COLO829 (cell line): ENCODE measurements at regions not wholly inside any gene's neighbourhood (a gene's known extent, or its start where the extent isn't known, plus 50 kb on each side); places are given as distances from the start of the nearest gene placed in this dataset.
"Not testable (repeated sequence)": the region's sequence is repeated elsewhere in the genome, so short reads cannot be mapped to it uniquely, and the experiment has no call there.

Experiments used
- DNase-seq: peaks from one replicate; pipeline ENCODE4 v3.0.0; 2012; ENCODE audit warnings: low spot score

DNA sequence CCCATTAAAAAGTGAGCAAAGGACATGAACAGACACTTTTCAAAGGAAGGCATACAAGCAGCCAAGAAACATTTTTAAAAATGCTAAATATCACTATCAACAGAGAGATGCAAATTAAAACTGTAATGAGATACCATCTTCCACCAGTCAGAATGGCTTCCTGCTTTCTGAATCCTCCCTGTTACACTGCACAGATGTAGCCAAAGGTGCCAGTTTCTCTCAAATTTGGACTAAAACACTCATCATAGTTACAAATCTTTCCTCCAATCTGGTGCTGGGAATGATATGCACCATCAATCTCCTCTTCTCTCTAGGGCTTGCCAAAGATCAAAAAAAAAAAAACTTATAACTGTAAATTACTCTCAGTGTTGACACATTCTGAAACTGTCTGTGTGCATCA lies 311.8 kb upstream of the CLEC14A start:
- no peak for DNase-seq

DNA sequence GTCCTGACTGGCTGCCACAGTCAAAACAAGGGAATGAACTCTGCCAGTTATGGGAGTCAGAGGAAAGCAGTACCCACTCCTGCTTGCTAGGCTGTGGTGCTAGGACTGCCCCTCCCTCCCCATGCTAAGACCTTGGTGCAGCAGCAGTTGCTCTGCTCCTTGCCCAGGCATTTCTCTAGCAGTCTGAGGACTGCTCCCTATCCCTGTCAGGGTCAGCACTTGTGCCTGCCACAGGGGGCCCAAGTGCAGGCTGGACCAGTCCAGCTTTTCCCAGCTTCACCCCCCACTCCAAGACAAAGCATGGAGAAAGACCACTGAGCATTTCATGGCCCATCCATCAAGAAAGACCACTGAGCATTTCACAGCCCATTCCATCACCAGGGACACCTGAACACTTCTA lies 305.8 kb upstream of the CLEC14A start:
- DNase-seq: no peak

DNA sequence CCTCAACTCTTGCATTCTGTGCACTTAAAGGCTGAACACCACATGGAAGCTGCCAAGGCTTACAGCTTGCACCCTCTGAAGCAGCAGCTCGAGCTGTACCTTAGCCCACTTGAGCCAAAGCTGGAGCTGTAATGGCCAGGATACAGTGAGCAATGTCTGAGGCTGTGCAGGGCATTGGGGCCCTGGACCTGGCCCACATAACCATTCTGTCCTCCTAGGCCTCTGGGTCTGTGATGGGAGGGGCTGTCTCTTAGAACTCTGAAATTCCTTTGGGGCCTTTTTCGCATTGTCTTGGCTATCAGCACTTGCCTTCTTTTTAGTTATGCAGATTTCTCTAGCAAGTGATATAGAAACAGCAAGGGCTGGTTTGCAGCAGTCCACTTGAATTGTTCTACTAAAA lies 303.8 kb upstream of the CLEC14A start:
- no peak for DNase-seq

GRCh38 chr14:38557391-38557790 lies 301.5 kb upstream of the CLEC14A start:
- not testable (repeated sequence) for DNase-seq

- no peak for DNase-seq
These were observed 300.4 kb upstream of the CLEC14A start for GRCh38 chr14:38556252-38556651.

GRCh38 chr14:38554026-38554425 lies 298.1 kb upstream of the CLEC14A start:
- no peak for DNase-seq

DNA sequence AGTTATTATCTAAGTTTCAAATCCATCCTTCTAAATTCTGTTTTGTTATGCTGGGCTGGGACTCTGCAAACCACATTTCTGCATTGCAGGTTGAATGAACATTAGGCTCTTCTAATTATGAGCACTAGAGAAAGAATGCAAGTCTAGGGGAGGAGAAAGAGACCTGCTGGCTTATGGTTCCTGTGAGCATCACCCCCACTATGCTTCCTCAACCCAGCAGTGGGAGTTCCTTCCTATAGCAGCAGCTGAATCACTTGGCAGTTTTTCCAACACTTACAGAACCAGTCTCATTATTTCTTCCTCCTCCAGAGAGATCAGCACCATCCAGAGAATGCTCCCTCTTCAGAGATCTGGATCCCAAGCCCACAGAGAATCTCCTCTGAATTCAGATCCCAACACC lies 297.7 kb upstream of the CLEC14A start:
- DNase-seq: no peak

DNA sequence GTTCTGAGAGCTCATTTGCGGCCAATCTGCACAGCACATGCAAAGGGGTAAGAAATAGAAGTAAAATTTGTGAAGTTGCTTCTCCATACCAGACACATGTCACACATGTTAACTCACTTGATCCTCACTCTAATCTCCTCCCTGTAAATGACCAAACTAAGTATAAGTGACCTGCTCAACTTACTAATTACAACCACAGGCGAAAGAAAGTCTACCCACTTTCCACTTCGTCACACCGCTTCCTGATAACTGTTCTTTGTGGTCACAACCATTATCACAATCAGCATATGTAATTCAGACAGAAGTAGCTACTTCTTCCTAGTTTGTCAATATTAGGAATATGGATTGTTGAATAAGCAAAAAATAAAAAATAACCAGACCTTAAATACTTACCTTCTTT lies 293.7 kb upstream of the CLEC14A start:
- no peak for DNase-seq

- DNase-seq: no peak
These were observed 292.1 kb upstream of the CLEC14A start for GRCh38 chr14:38547961-38548490.

GRCh38 chr14:38546932-38547551 lies 291.1 kb upstream of the CLEC14A start:
- DNase-seq: no peak

- DNase-seq: no peak
These were observed 288.9 kb upstream of the CLEC14A start for GRCh38 chr14:38544776-38545175.

DNA sequence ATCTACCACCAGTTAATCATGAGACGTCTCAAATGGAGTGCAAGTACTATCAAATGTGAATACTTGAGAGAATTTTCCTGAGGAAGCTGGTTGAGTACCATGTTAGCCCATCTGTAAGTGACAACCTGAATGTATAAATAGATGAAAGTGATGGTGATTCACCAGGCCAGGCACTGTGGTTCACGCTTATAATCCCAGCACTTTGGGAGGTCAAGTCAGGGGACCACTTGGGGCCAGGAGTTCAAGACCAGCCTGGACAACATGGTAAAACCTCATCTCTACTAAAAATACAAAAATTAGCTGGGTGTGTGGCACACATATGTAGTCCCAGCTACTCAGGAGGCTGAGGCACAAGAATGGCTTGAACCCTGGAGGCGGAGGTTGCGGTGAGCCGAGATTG lies 288.0 kb upstream of the CLEC14A start:
- DNase-seq: not testable (repeated sequence)

DNA sequence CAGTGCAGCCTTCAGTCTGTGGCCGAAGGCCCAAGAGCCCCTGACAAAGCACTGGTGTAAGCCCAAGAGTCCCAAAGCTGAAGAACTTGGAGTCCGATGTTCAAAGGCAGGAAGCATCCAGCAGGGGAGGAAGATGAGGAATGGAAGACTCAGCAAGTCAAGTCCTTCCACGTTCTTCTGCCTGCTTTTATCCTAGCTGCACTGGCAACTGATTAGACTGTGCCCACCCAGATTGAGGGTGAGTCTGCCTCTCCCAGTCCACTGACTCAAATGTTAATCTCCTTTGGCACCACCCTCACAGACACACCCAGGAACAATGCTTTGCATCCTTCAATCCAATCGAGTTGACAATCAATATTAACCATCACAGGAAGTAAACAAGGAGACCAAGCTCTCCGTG lies 282.2 kb upstream of the CLEC14A start:
- DNase-seq: not testable (repeated sequence)

- DNase-seq: no peak
These were observed 280.6 kb upstream of the CLEC14A start for GRCh38 chr14:38536376-38537038.

GRCh38 chr14:38528582-38528981 lies 272.7 kb upstream of the CLEC14A start:
- no peak for DNase-seq

GRCh38 chr14:38527502-38527878 lies 271.6 kb upstream of the CLEC14A start:
- DNase-seq: no peak

DNA sequence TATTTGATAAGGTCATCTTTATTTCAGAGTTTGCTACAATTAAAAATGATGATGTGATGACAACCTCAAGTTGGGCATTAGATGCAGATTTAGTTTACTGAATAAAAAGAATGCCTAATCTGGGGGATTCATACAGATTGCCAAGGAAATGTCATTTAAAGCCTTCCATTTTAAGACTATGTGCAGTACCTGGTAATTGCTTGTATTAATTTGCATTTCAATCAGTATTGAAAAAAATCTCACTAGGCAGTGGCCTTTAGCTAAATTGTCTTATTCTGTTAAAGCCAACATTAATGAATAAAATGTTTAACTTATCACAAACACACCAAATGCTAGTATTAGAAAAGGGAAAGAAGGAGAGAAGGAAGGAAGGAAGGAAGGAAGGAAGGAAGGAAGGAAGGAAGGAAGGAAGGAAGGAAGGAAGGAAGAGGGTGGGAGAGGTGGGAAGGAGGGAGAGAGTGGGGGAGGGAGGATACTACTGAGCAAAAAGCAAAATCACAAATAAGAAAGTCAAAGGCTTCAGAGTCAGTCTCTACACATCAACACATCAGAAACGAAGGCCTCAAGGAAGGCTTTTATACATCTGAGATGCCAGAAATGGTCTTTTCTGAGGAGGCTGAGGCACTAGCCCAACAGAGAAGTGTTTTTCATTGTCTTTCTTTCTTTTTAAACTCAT lies 271.1 kb upstream of the CLEC14A start:
- DNase-seq: no peak

- no peak for DNase-seq
These were observed 269.0 kb upstream of the CLEC14A start for GRCh38 chr14:38524636-38525509.

DNA sequence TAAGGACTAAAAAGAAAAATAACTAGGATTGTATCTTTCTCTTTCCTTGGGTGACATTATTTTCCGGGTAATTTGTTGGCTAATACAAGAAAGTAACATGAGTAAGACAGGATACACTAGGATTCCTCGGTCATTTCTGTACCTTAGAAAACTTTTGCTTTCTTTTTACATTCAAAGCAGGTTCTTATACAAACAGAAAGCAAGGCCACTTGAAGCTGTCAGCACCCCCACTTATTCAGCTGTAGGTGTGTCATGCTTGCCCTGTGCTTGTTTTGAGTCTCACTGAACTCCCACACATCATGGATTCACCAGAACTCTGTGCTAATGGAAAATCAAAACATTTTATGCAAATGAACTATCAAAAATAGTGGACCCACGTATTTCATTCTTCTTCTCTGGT lies 266.8 kb upstream of the CLEC14A start:
- DNase-seq: no peak

DNA sequence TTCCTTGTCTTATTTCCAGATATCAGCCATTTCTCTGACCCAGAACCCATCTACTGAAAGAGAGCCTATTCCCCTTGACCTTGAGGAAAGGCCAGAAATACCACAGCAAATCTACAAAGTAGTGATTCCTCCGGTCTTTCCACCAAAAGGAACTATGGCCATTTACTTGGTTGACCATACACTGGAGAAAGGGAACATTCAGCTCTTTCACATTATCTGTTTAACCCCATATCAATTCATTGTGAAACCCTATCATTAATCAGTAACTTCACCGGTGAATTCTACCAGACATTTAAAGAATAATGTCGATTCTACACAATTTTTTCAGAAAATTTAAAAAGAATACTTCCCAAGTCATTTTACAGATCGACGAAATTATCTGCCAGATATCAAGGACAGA lies 265.7 kb upstream of the CLEC14A start:
- DNase-seq: no peak

DNA sequence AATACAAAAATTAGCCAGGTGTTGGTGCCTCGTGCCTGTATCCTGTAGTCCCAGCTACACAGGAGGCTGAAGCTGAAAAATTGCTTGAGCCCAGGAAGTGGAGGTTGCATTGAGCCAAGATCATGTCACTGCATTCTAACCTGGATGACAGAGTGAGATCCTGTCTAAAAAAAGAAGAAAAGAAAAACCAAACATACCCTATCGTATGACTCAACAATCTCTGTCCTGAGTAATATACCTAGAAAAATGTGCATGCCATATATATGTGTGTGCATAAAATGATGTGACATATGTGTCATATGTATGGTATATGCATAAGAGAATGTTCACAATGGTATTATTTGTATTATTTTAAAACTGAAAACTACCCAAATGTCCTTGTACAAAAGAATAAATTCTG lies 261.5 kb upstream of the CLEC14A start:
- no peak for DNase-seq

GRCh38 chr14:38512236-38512635 lies 256.3 kb upstream of the CLEC14A start:
- DNase-seq: no peak
